ENCODE measurements at regions not wholly inside any gene's neighbourhood (a gene's known extent, or its start where the extent isn't known, plus 50 kb on each side); places are given as distances from the start of the nearest gene placed in this dataset.

- no peak for TF ChIP-seq CTCF (IDR thresholded peaks at IDR 0.05 in 2 of 3, conservative IDR thresholded peaks at IDR 0.05 in 1 of 3; ENCODE audit: control insufficient read depth in 2 of 3, extremely low read depth in 1 of 3, insufficient read depth in 1 of 3, low read depth in 3 of 3, low read length in 3 of 3)
- no peak for TF ChIP-seq SIN3A (IDR thresholded peaks at IDR 0.05; ENCODE audit: low read depth, low read length)
- no peak for TF ChIP-seq PML (IDR thresholded peaks at IDR 0.05; ENCODE audit: low read length)
- TF ChIP-seq EP300 (IDR thresholded peaks at IDR 0.05; ENCODE audit: borderline replicate concordance in 1 of 2, control insufficient read depth in 1 of 2, low read depth in 2 of 2, low read length in 2 of 2), result no peak
- TF ChIP-seq YY1 (IDR thresholded peaks at IDR 0.05; ENCODE audit: low read depth, low read length), result no peak
- TF ChIP-seq PRDM15 (CRISPR knock-in tag; IDR thresholded peaks at IDR 0.05), result no peak
- no peak for TF ChIP-seq NR2C1 (IDR thresholded peaks at IDR 0.05)
- no peak for TF ChIP-seq IKZF1 (conservative IDR thresholded peaks at IDR 0.05)
- TF ChIP-seq JUNB (IDR thresholded peaks at IDR 0.05), result no peak
- no peak for TF ChIP-seq CEBPB (IDR thresholded peaks at IDR 0.05; ENCODE audit: borderline replicate concordance in 1 of 2, low read depth in 2 of 2, low read length in 2 of 2)
Measured at GRCh38 chr3:28800203-28800602, 451.6 kb upstream of the AZI2 start.

All from GM12878 (cell line).